ENCODE measurements at regions not wholly inside any gene's neighbourhood (a gene's known extent, or its start where the extent isn't known, plus 50 kb on each side); places are given as distances from the start of the nearest gene placed in this dataset.
A peak's percentile ranks its signal among the peaks of the same experiment; 100 is the strongest.

DNA sequence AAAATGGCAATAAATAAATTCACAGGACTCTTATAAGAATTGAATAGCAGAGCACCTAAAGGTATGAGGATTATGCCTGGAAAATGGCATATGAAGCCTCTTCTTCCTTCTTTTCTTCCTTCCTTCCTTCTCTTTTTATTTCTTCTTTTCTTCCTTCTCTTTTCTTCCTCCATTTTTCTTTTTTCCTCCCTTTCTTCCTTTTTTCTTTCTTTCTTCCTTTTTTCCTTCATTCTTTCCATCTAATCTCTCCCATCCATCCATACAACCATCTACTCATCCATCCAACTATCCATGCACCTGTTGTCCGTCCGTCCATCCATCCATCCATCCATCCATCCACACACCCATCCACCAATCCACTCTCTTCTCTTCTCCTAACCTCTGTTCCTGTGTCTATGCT is 173.8 kb downstream of the TBX5 start:
- no peak overlapping the region for H3K4me3 ChIP-seq (ENCODE audit: insufficient read length, low read depth)
- TF ChIP-seq SUZ12 (IDR thresholded peaks at IDR 0.05; ENCODE audit: extremely low read depth, insufficient read depth, insufficient read length) (no peak), YY1 (IDR thresholded peaks at IDR 0.05; ENCODE audit: insufficient read depth, insufficient read length) (no peak), ZNF274 (IDR thresholded peaks at IDR 0.05; ENCODE audit: low read depth, low read length) (no peak)
- H3K36me3 ChIP-seq (ENCODE audit: insufficient read depth, insufficient read length, low read length): no peaks in the 10 kb centered on the region
- H3K9ac ChIP-seq (ENCODE audit: insufficient read length, low read depth): no peak overlapping the region
- no peaks in the 10 kb centered on the region for H3K27me3 ChIP-seq (ENCODE audit: insufficient read depth, insufficient read length)
- no peaks in the 10 kb centered on the region for H3K9me3 ChIP-seq (ENCODE audit: insufficient read depth, low read length)
- no peaks in the 10 kb centered on the region for H3K4me1 ChIP-seq (ENCODE audit: insufficient read depth, insufficient read length)
- no peak for DNase-seq (ENCODE audit: low read depth, low spot score)

- Histone ChIP-seq H3K27me3 (ENCODE audit: insufficient read depth, insufficient read length) (no peaks in the 10 kb centered on the region), H3K9me3 (ENCODE audit: insufficient read depth, low read length) (no peaks in the 10 kb centered on the region), H3K4me3 (ENCODE audit: insufficient read length, low read depth) (no peak overlapping the region), H3K4me1 (ENCODE audit: insufficient read depth, insufficient read length) (no peaks in the 10 kb centered on the region), H3K36me3 (ENCODE audit: insufficient read depth, insufficient read length, low read length) (no peaks in the 10 kb centered on the region), H3K9ac (ENCODE audit: insufficient read length, low read depth) (no peak overlapping the region)
- DNase-seq (ENCODE audit: low read depth, low spot score): no peak
- TF ChIP-seq ZNF274 (IDR thresholded peaks at IDR 0.05; ENCODE audit: low read depth, low read length) (no peak), SUZ12 (IDR thresholded peaks at IDR 0.05; ENCODE audit: extremely low read depth, insufficient read depth, insufficient read length) (no peak), YY1 (IDR thresholded peaks at IDR 0.05; ENCODE audit: insufficient read depth, insufficient read length) (no peak)
Observed at GRCh38 chr12:114229150-114229549, 176.8 kb downstream of the TBX5 start.

DNA sequence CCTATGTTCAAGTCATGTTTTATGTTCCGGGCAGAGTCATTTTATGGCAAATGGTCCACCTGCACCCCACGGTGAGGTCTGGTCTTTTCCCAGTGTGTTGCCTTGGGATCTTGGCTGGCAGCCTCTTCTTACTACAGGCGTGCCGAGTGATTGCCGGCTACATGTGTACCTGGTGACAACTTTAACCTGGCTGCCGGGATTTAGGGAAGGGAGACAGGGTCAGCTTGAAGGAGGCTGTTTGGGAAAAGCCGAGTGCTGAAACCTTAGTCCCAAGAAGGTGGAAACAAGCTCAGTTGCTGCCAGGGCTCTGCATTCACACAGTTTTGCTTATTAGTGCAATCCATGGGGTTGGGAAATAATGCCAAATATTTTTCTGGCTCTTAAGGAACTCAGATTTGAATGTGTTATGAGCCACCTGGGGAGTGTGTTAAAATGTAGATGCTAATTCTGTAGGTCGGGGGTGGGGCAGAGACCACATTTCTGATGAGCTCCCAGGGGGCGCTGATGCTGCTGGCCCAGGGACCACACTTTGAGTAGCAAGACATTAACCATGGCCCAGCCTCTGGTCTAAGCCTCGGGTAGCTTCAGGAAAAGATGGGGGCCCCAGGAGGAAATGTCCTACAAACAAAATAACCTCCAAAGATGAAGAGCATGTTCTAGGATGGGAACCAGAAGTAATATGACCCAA is 179.6 kb downstream of the TBX5 start:
- TF ChIP-seq SUZ12 (IDR thresholded peaks at IDR 0.05; ENCODE audit: extremely low read depth, insufficient read depth, insufficient read length) (no peak), ZNF274 (IDR thresholded peaks at IDR 0.05; ENCODE audit: low read depth, low read length) (no peak), YY1 (IDR thresholded peaks at IDR 0.05; ENCODE audit: insufficient read depth, insufficient read length) (no peak)
- Histone ChIP-seq H3K4me3 (ENCODE audit: insufficient read length, low read depth) (no peak overlapping the region), H3K27me3 (ENCODE audit: insufficient read depth, insufficient read length) (no peaks in the 10 kb centered on the region), H3K36me3 (ENCODE audit: insufficient read depth, insufficient read length, low read length) (no peaks in the 10 kb centered on the region), H3K9me3 (ENCODE audit: insufficient read depth, low read length) (no peaks in the 10 kb centered on the region), H3K9ac (ENCODE audit: insufficient read length, low read depth) (no peak overlapping the region), H3K4me1 (ENCODE audit: insufficient read depth, insufficient read length) (no peaks in the 10 kb centered on the region)
- peak; percentile 40 for DNase-seq (ENCODE audit: low read depth, low spot score)

DNA sequence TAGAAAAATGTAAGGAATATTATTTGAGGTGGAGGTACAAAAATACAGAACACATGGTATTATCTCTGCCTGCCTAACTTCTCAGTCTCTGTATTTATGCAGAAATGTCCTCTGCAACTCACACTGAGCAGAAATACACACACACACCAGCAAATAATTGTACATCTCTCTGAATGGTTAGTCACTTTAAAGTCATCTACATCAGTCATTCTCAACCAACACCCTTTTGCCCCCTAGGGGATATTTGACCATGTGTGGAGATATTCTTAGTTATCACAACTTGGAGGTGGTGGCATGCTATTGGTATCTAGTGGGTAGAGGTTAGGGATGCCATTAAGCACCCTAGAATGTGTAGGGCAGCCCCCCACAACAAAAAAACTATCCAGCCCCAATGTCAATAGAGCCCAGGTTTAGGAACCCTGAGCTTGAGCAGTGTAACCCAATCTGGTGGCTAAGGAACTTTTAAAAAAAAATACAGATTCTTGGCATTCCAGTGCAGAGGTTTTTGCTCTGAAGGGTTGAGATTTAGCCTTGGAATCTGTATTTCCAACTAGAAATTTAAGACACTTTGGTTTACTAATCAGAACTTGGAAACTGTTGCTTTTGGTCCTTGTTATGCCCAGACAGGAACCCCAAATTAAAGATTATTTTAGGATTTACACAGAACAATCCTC is 183.8 kb downstream of the TBX5 start:
- Histone ChIP-seq H3K9me3 (ENCODE audit: insufficient read depth, low read length) (peaks cover 9% of the 10 kb centered on the region; the same call in 1 of the 2 replicates), H3K27me3 (ENCODE audit: insufficient read depth, insufficient read length) (no peaks in the 10 kb centered on the region), H3K36me3 (ENCODE audit: insufficient read depth, insufficient read length, low read length) (no peaks in the 10 kb centered on the region), H3K4me3 (ENCODE audit: insufficient read length, low read depth) (no peak overlapping the region), H3K9ac (ENCODE audit: insufficient read length, low read depth) (no peak overlapping the region), H3K4me1 (ENCODE audit: insufficient read depth, insufficient read length) (no peaks in the 10 kb centered on the region)
- TF ChIP-seq YY1 (IDR thresholded peaks at IDR 0.05; ENCODE audit: insufficient read depth, insufficient read length): no peak
- no peak for TF ChIP-seq SUZ12 (IDR thresholded peaks at IDR 0.05; ENCODE audit: extremely low read depth, insufficient read depth, insufficient read length)
- no peak for TF ChIP-seq ZNF274 (IDR thresholded peaks at IDR 0.05; ENCODE audit: low read depth, low read length)
- DNase-seq (ENCODE audit: low read depth, low spot score): no peak

- no peak for DNase-seq (ENCODE audit: low read depth, low spot score)
- H3K4me3 ChIP-seq (ENCODE audit: insufficient read length, low read depth): no peak overlapping the region
- no peaks in the 10 kb centered on the region for H3K4me1 ChIP-seq (ENCODE audit: insufficient read depth, insufficient read length)
- H3K9ac ChIP-seq (ENCODE audit: insufficient read length, low read depth): no peak overlapping the region
- no peaks in the 10 kb centered on the region for H3K36me3 ChIP-seq (ENCODE audit: insufficient read depth, insufficient read length, low read length)
- no peaks in the 10 kb centered on the region for H3K27me3 ChIP-seq (ENCODE audit: insufficient read depth, insufficient read length)
- no peak for TF ChIP-seq YY1 (IDR thresholded peaks at IDR 0.05; ENCODE audit: insufficient read depth, insufficient read length)
- TF ChIP-seq ZNF274 (IDR thresholded peaks at IDR 0.05; ENCODE audit: low read depth, low read length): no peak
- TF ChIP-seq SUZ12 (IDR thresholded peaks at IDR 0.05; ENCODE audit: extremely low read depth, insufficient read depth, insufficient read length): no peak
- peaks cover 9% of the 10 kb centered on the region; the same call in 1 of the 2 replicates for H3K9me3 ChIP-seq (ENCODE audit: insufficient read depth, low read length)
Observed at GRCh38 chr12:114221136-114221833, 184.7 kb downstream of the TBX5 start.

GRCh38 chr12:114220311-114220710 is 185.6 kb downstream of the TBX5 start:
- no peaks in the 10 kb centered on the region for H3K4me1 ChIP-seq (ENCODE audit: insufficient read depth, insufficient read length)
- no peak for TF ChIP-seq ZNF274 (IDR thresholded peaks at IDR 0.05; ENCODE audit: low read depth, low read length)
- no peak for TF ChIP-seq YY1 (IDR thresholded peaks at IDR 0.05; ENCODE audit: insufficient read depth, insufficient read length)
- no peak for TF ChIP-seq SUZ12 (IDR thresholded peaks at IDR 0.05; ENCODE audit: extremely low read depth, insufficient read depth, insufficient read length)
- no peaks in the 10 kb centered on the region for H3K27me3 ChIP-seq (ENCODE audit: insufficient read depth, insufficient read length)
- H3K9me3 ChIP-seq (ENCODE audit: insufficient read depth, low read length): peaks cover 9% of the 10 kb centered on the region; the same call in 1 of the 2 replicates
- no peak overlapping the region for H3K4me3 ChIP-seq (ENCODE audit: insufficient read length, low read depth)
- H3K36me3 ChIP-seq (ENCODE audit: insufficient read depth, insufficient read length, low read length): no peaks in the 10 kb centered on the region
- DNase-seq (ENCODE audit: low read depth, low spot score): no peak
- no peak overlapping the region for H3K9ac ChIP-seq (ENCODE audit: insufficient read length, low read depth)

- Histone ChIP-seq H3K9me3 (ENCODE audit: insufficient read depth, low read length) (peaks cover 9% of the 10 kb centered on the region; the same call in 1 of the 2 replicates), H3K4me1 (ENCODE audit: insufficient read depth, insufficient read length) (no peaks in the 10 kb centered on the region), H3K36me3 (ENCODE audit: insufficient read depth, insufficient read length, low read length) (no peaks in the 10 kb centered on the region), H3K4me3 (ENCODE audit: insufficient read length, low read depth) (no peak overlapping the region), H3K27me3 (ENCODE audit: insufficient read depth, insufficient read length) (no peaks in the 10 kb centered on the region), H3K9ac (ENCODE audit: insufficient read length, low read depth) (no peak overlapping the region)
- no peak for TF ChIP-seq ZNF274 (IDR thresholded peaks at IDR 0.05; ENCODE audit: low read depth, low read length)
- no peak for TF ChIP-seq YY1 (IDR thresholded peaks at IDR 0.05; ENCODE audit: insufficient read depth, insufficient read length)
- TF ChIP-seq SUZ12 (IDR thresholded peaks at IDR 0.05; ENCODE audit: extremely low read depth, insufficient read depth, insufficient read length): no peak
- no peak for DNase-seq (ENCODE audit: low read depth, low spot score)
Observed at GRCh38 chr12:114218136-114218535, 187.8 kb downstream of the TBX5 start.
